Embryonic facial prominence (tissue), 1 donor: ENCODE measurements at regions not wholly inside any gene's neighbourhood (a gene's known extent, or its start where the extent isn't known, plus 50 kb on each side); places are given as distances from the start of the nearest gene placed in this dataset.
"Not testable (repeated sequence)": the region's sequence is repeated elsewhere in the genome, so short reads cannot be mapped to it uniquely, and the experiment has no call there.

Experiments used
- DNase-seq: peaks from one replicate; pipeline ENCODE4 v3.0.0-alpha.2; 2016; ENCODE audit errors: extremely low spot score

DNA sequence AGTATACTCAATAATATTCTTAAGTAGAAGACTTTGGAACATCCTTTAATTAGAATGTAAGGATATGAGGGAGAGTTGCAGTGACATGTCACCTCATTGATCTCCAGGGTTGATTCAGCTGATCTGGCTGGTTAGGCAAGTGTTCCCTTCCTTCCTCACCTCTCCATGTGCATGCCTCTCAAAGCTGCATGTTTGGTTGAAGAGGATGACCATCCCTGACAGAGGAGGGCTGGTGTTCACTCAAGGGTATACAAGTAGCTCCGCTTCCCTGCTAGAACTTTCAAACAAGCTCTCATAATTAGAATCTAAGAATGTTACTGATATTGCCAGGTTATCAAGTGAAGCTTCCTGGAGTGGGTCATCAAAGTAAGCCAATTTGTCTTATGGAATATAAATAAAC, 341.1 kb upstream of the FLRT2 start:
- no peak for DNase-seq

DNA sequence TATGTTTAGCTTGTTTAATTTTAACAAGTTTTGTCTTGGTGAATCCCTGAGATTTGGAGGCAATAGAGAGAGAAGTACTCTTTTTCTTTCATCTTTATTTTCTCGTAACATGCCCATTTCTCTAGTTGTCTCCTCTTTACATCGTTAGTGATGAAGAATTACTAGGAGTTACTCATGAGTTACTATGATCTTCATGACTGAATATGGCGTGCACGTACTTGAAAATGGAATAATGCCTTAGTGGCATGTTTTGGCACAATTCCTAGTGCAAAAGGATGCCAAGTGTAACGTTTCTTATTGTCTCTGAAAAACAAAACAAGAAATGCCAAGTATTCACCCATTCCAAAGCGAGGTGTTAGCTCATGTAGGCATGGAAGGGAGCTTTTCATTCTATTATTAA, 340.7 kb upstream of the FLRT2 start:
- DNase-seq = not testable (repeated sequence)

DNA sequence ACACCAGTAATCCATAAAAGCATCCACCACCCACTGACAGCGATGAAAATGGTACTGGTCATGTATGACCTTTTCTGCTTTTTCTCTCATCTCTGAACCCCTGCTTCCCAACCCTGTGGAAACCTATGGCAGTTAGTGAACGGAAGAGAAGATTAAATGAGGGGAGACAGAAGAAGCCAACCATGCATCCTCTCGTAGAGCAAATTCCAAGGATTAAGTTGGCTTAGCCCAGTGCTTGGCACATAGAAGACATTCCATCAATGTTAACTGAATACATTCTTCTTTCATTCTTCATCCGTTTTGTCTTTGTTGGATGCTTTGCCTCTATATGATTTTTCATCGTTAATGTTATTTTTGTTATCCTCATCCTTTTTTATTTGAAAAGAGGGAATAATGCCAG, 339.7 kb upstream of the FLRT2 start:
- no peak for DNase-seq

DNA sequence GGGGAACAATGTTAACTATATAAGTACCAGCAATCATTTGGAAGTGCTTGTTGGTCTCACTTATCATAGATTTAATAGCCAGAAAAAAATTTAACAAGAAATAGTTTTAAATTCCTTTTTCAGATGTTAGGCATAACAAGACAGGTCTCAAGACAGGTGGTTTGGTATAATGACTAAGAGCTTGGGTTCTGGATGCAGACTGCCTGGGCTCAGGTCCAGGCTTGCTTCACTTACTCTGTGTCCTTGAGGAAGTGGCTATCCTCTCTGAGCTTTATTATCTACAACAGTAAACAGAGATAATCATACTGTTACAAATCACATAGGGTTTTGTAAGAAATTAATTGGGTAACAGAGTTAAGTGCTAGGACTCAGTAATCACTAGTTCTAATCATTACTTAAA, 338.0 kb upstream of the FLRT2 start:
- DNase-seq = no peak

DNA sequence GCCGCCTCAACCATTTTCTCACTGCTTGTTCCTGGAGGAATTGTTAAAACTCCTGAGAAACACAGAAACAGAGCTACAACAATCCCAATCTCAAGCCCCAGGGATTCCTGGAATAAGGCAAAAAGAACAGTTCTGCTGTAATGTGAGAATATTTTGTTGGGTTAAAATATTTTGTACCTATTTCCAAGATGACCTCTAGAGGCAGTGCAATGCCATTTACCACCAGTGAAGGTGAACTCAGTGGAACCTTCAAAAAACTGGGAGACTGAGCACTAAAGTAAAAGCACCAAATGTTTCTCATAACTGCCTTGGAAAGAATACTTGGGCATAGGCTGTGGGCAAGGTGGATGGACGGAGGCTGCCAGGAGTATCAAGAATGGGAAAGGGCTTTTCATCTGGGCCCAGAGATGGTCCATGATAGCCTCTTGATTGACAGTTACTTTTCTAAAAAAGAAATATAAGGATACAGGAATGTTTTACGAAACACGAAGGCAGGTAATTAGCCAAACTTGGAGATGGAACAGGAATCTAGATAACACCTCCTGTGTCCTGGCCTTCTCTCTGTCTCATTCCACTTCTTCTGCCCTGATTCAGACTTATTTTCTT, 334.0 kb upstream of the FLRT2 start:
- DNase-seq = no peak

DNA sequence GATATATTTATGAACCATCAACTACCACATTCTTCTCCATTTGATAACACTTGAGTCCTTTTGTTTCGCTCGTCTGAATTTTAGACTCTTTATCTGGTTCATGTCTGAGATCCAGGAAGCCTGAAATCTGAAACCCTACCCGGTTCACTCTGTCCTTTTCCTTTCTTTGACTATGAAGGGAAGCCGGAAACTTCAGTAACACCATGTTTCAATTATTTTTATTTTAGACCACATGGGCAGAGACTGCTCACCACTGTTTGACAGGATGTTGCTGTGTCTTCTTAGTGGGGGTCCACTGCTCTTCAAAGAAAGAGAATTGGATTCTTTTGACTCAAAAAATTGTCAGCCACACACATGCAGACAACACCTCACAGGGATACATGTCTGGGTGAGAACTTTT, 331.9 kb upstream of the FLRT2 start:
- DNase-seq = no peak

DNA sequence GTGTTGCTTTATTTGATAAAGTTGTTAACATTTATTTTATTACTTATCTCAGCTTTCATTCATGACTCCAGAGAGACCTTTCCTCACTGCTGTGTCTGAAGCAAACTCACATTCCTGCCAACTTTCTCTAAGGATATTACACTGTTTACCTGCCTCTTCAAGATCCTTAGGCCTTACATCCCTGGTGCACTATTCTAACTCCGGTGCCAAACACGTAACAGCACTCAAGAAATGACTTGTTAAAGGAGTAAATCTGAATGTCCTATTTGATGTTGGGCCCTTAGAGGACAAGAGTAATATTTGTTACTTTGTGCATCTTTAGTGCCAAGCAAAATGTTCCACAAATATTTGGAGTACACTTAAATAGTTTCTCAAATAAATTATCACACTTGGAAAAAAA, 324.1 kb upstream of the FLRT2 start:
- no peak for DNase-seq

DNA sequence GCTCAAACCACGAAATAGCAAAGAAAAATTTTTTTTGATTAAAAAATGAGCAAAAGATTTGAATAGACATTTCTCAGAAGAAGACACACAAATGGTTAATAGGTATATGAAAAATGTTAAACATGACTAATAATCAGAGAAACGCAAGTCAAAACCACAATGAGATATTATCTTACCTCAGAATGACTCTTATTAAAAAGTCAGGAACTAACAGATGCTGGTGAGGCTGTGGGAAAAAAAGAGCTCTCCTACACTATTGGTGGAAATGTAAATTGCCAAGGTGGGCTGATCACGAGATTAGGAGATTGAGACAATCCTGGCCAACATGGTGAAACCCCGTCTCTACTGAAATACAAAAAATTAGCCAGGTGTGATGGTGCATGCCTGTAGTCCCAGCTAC, 315.5 kb upstream of the FLRT2 start:
- no peak for DNase-seq

DNA sequence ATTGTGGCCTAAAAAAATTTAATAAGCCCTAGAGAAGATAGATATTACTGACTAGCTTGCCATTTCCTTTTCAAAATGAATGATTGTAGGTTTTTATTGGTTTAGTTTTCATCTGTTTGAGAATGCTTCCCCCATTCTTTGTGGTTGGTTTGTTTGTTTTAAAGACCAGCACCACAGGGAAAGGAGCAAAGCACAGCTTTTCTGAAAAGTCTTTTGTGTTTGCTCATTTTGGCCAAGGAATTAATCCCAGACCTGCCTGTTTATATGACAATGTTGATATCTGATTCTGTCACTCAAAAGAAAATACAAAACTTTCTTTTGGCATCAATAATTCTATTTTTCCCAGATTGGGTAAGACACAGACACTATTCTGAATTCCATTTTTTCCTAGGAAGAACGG, 312.5 kb upstream of the FLRT2 start:
- no peak for DNase-seq

DNA sequence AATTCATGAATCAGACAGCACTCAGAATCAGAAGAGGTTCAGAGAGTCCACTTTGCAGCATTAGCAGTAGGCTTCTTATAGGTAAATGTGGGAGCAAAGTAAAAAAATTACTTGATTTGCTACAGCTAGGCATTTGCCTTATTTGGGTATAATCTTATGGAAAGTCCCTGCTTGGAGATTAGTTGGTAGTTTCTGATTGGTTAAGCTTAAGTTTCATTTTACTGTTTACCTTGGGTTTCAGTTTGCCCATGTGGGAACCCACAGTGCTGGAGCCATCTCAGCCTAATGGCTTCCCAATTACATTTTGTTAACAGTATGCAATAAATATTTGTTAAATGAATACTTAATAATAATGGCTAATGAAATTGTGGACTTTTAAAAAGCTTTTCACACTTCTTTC, 311.0 kb upstream of the FLRT2 start:
- no peak for DNase-seq

DNA sequence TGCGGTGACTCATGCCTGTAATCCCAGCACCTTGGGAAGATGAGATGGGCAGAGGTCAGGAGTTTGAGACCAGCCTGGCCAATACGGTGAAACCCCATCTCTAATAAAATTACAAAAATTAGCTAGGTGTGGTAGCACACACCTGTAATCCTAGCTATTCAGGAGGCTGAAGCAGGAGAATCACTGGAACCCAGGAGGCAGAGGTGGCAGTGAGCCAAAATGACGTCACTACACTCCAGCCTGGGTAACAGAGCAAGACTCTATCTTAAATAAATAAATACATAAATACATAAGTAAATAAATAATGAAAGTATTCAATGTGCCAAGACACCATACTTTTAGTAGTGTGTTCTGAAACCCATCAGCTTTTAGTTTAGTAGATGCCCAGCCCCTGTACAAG, 308.1 kb upstream of the FLRT2 start:
- DNase-seq = no peak

DNA sequence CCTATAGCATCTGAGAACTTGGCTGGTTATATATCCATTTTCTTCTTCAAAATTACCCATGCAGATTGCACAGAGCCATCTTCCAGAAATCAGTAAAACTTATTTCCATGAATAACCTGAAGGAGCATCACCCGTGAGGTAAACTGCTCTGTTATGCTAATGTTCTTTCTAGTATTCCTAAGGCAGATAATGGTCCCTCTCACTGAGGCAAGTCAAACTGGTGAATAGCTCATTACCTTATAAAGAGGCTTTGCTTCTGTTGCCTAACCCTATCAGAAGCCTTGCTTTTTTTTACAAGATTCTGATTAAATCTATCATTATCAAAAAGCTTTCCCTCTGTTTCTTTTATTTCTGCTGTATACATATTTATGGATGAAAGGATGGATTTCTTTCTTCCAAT, 307.6 kb upstream of the FLRT2 start:
- no peak for DNase-seq

DNA sequence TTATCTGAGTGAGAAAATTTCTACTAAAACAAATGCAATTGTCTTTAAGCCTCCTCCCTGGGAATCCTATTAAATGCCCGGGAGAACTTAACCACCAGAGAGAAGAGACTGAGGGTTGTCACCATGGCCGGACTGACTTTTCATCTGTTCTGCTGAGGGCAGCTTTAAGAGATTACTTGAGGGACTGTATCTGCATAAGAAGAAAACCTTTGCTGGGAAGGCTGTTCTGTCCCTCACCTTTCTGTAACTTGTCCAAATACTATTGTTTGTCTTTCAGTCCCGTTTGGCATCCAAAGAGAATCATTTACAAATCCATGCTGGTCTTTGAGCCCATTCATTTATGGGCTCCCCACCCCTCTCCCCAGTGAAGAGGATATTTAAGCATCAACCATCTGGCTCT, 306.3 kb upstream of the FLRT2 start:
- no peak for DNase-seq

DNA sequence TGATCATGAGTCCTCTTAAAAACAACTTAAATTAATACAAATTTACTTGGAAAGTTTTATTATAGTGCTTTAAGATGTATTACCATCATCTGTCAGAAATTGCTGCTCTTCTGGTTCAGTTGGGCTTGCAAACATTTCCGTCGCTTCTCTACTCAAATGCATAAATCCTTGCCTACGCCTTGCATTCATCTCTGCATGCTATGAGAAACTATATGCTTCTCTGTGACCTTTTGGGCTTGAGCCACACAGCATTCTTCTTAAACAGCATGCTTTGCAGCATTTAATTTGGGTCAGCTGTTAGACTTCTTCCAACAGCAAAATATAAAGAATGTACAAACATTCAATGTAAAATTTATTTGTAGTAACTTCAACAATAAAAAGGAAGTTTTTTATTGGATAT, 305.7 kb upstream of the FLRT2 start:
- no peak for DNase-seq

DNA sequence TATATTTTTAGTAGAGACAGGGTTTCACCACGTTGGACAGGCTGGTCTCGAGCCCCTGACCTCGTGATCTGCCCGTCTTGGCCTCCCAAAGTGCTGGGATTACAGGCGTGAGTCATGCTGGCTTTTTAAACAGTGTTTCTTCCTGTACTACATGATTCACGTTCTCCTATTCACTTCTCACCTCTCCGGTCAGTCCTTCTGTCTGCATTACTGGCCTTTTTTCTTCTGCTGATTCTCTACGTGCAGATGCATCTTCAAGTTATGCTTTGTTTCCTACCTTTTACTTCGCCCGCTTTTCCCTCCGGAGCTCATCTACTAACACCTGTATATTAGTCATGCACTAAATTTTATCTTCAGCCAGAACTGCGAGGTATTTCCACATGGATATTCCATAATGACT, 296.2 kb upstream of the FLRT2 start:
- no peak for DNase-seq

DNA sequence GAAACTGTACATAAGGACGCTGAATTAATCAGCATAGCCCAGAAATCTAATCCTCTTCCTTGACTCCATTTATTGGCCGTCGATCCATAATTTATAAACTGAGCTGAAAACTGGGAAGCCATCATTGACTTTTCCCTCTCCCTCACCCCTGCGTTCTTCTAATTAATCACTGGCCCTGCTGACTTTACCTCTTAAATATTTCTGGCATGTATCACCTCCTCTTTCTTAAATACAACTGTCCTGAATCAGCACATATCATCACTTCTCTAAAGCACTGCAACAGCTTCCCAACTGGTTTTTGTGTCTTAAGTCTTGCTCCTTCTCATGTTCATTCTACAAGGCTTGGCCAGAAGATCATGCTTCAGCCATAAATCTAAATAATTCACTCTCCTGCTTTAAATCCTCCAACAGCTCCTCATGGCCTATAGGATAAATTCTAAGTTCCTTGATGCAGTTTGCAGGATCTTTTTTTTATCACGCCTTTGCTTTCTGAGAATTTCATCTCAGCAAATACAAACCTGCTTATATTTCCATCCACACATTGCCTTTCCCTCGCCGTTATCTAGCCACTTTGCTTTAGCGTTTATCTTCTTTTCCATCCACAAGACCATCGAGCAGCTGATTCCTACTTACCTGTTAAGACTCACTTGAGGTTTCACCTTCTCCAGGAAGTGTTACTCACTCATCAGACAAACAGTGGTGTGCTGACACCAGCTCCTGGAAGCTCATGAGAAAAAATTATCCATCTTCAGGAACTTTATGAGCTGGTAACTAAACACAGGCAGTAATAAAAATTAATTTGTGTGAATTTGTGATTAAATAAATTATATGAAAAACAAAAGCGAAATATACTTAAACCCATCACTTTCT, 295.6 kb upstream of the FLRT2 start:
- no peak for DNase-seq

DNA sequence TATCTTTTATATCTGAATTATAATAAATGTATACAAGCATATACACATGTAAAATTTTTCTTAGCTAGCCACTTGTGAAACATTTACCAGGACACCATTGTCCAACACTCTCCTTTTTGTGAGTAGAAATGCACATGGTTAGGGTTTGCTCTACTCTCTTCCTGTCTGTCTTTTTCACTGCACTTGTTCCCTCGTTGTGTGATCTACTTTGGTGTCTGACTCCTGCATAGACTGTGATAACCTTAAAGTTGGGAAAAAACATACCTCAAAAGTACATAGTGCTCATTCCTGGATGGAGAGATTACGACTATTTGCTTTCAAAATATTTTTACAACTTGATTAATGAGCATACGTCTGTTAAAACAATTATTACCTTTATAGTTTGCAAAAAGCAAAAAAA, 294.1 kb upstream of the FLRT2 start:
- no peak for DNase-seq

DNA sequence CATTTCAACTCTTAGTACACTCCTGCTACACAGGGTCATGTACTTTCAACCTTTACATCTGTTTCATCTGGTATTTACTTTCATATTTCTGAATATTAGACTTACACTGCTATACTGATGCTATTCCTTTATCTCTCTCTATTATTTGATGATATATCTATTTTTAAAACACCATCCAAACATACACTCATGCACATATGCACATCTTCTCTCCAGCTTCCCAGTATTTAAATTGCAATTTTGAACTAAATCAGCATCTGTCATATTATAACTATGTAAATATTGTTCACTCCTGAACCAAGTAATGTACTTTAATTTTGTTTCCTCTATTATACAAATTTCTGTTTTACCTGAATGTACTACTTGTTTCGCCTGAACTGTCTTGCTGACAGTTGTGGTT, 293.6 kb upstream of the FLRT2 start:
- DNase-seq = no peak

DNA sequence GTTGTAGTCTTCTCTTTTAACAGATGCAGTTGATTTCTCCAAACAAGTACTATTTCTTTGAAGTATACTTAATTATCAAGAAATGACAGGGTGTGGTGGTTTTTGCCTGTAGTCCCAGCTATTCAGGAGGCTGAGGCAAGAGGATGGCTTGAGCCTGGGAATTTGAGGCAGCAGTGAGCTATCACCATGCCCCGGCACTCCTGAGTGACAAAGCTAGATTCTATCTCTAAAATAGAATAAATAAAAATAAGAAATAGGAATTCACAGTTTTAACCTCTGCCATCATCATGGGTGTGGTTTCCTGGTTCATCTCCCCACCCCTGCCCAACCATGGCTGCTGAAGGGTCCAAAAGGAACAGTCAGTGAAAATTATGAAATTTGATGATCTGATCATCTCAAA, 290.2 kb upstream of the FLRT2 start:
- DNase-seq = no peak

DNA sequence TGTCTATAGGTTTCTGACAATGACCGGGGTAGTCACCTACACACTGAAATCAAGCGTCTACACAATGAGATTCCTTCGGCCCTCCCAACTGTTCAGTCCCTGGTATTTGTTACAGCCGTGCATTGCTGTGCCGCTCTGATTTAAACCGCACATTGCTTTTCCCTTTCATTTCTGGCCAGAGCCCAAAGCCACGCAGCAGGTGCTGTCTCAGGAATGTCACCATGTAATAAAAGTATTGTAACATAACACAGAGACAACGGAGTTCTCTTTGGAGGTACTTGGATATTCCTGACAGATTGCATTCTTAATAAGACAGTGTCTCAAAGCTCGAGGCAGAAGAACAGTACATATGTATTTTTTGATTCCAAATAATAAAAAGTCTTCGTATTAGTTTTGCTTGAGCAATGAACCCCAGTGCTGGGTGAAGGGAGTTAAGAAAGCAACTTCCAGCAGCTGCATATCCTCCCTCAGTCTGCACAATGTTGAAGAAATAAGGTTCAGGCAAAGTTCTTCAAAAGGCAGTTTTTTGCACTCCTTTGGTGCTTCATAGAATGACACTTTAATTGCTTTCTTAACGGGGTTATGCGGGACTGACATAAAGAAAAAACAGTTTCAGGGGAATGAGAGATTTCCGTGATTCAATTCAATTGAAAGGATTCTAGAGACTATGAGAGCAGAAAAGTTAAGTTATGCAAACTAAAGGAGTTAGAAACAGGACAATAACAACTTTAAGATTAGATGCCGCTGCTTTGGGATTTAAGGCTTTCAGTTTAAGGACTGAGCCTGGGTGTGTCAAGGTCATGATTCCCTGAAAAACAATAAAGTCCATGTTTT, 288.7 kb upstream of the FLRT2 start:
- DNase-seq = peak; percentile 18

DNA sequence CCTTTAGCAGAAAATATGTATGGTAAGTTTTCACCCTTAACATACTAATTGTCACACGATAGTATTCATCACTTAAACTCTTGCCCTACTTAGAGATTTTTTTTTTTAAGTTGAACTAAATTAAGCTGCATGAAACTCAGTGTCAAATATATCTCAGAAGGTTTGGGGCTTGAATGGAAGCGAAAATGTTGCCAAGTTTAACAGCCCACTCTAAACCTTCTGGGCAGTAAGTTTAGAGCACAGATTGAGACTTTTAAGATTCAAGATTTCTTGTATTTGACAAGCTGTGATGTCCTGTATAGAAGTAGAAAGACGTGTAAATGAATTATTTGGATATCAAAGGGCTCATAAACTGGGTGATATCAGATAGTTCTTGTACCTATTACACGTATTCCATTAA, 287.3 kb upstream of the FLRT2 start:
- DNase-seq = no peak

DNA sequence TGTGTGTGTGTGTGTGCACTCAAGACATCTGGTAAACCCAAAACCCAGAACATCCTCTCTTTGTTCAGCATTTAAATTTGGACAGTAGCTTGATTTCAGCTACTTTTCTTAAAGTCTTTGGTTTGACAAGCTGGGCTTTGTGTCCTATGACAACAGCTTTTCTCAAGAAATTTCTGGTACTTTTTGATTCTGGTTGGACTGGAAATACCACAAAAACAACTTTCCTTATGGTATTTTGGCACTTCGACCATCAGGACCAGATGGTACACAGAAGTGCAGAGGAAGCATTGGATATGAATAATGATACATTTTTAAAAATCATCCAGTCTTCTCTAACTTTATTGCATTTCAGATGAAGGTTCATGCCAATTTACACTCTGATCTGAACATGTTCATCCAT, 286.6 kb upstream of the FLRT2 start:
- no peak for DNase-seq

DNA sequence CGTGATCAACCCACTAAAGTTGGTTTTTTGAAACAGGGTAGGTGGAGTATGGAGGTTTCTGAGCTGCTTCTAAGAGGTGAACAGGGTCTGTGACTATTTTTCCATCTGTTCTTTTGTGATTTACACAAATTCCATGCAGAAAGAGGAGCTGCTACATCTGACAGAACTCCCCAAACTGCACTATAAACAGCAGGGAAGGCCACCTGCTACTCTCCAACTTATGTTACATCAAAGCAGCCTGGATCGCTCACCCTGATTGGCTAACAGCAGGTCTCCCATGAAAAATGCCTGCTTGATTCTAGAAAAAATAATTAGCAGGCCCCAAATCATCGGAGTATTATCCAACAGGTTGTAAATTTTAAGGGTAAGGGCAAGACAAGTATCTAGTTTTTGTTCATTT, 282.9 kb upstream of the FLRT2 start:
- DNase-seq = no peak
